ENCODE measurements at regions not wholly inside any gene's neighbourhood (a gene's known extent, or its start where the extent isn't known, plus 50 kb on each side); places are given as distances from the start of the nearest gene placed in this dataset.

DNA sequence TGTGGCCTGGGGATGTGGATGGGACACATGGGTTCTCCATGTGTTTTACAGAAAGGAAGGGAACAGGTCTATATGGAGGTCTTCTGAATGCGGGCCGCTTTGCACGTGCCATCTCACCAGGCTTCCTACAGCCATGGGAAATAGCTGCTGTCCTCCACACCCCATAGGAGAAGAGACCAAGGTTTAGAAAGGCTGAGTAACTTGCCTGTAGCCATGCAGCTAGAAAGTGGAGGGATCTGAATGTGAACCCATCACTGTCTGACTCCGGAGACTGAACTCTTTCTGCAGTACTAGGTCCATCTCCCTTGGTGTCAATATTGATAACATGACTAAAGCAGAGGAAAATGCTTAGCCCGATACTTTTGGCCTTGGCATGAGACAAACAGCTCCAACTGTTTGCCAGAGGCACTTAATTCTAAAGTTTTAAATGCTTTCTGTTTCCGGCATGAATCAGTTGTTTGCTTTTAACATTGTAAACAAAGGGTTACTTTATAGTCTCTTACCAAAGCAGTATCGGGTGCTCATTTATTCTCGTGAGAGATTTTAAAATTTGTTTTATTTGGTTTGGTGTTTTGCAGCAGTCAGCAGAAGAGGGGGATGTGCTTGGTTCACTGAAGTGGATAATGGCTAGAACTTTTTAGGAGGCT, 64.8 kb upstream of the LOXL4 start:
- Histone ChIP-seq H3K4me1 (ENCODE audit: insufficient read depth, low read length) (no peaks in the 10 kb centered on the region), H3K27me3 (ENCODE audit: insufficient read depth, low read length) (no peaks in the 10 kb centered on the region), H3K4me3 (ENCODE audit: low read length) (no peak overlapping the region), H3K9me3 (ENCODE audit: low read depth, low read length) (no peaks in the 10 kb centered on the region)

DNA sequence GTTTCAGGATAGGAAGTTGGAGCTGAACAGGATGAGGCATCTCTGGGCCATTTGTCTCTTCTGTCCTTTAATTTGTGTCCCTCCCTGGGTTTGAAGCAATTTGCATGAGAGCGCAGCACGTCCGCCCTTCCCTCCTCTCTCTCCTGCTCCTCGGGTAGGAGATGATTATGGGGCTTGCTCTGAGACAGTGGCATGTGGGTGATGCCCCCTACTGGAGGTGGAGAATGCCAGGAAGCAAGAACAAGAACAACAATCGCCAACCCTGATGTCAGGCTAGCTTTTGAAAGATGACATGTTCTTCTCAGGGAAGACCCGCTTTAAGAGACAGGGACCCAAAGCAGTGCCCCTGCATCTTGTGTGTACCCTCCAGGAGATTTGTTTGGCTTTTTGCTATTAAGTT, 63.9 kb upstream of the LOXL4 start:
- Histone ChIP-seq H3K27me3 (ENCODE audit: insufficient read depth, low read length) (no peaks in the 10 kb centered on the region), H3K4me1 (ENCODE audit: insufficient read depth, low read length) (no peaks in the 10 kb centered on the region), H3K4me3 (ENCODE audit: low read length) (no peak overlapping the region), H3K9me3 (ENCODE audit: low read depth, low read length) (no peaks in the 10 kb centered on the region)

DNA sequence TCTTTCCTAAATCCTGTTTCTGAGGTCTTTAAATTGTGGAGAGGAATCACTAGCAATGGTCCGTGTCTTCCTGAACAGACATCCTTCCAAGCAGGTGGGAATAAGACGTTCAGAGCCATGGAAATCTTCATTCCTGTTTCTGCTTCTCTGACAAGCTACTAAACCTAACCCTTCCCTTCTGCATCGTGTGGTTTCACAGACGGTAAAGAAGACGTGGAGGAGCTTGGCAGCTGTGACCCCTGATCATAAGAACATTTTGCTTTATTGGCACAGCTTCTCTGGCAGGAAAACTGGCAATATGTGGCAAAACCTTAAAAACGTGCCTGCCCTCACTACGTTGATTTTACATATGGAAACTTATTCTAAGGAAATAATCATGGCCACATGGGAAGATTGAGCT, 63.0 kb upstream of the LOXL4 start:
- no peaks in the 10 kb centered on the region for H3K4me1 ChIP-seq (ENCODE audit: insufficient read depth, low read length)
- no peaks in the 10 kb centered on the region for H3K27me3 ChIP-seq (ENCODE audit: insufficient read depth, low read length)
- H3K4me3 ChIP-seq (ENCODE audit: low read length), result no peak overlapping the region
- no peaks in the 10 kb centered on the region for H3K9me3 ChIP-seq (ENCODE audit: low read depth, low read length)

DNA sequence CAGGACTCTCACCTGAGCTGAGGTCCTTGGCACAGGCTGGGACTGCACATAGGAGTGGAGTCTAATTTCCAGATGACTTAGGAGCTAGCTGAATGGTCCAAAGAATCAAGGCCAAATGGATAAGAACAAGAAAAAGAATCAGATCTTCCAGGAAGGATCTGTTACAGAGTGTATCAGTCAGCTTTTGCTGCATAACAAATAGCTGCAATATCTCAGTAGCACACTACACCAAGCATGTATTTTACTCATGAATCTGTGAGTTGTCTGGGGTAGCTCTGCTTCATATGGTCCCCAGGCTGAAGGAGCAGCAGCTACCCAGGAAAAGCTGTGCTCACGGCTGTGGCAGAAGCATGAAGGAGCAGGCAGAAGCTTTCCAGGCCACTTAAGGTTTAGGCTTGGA, 60.6 kb upstream of the LOXL4 start:
- Histone ChIP-seq H3K27me3 (ENCODE audit: insufficient read depth, low read length) (no peaks in the 10 kb centered on the region), H3K9me3 (ENCODE audit: low read depth, low read length) (no peaks in the 10 kb centered on the region), H3K4me3 (ENCODE audit: low read length) (no peak overlapping the region), H3K4me1 (ENCODE audit: insufficient read depth, low read length) (peaks cover 7% of the 10 kb centered on the region)

DNA sequence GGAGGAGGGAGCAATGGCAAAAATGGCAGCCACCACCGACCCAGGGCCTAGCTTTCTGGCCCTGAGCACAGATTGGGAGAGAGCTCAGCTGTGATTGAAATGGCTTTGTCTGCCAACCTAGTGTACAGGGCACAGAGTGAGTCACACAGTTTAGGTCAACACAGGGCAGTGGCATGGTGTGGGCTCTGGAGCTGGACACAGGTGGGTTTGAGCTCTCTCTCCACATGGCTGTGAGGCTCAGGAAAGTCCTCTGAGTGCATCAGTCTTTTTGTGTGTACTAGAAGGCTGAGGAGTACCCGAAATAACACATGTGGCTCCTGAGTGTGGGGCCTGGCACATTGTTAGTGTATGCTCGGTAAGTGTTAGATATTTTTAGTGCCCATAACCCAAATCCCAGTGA, 60.2 kb upstream of the LOXL4 start:
- Histone ChIP-seq H3K4me3 (ENCODE audit: low read length) (no peak overlapping the region), H3K27me3 (ENCODE audit: insufficient read depth, low read length) (no peaks in the 10 kb centered on the region), H3K9me3 (ENCODE audit: low read depth, low read length) (no peaks in the 10 kb centered on the region), H3K4me1 (ENCODE audit: insufficient read depth, low read length) (peaks cover 11% of the 10 kb centered on the region)

DNA sequence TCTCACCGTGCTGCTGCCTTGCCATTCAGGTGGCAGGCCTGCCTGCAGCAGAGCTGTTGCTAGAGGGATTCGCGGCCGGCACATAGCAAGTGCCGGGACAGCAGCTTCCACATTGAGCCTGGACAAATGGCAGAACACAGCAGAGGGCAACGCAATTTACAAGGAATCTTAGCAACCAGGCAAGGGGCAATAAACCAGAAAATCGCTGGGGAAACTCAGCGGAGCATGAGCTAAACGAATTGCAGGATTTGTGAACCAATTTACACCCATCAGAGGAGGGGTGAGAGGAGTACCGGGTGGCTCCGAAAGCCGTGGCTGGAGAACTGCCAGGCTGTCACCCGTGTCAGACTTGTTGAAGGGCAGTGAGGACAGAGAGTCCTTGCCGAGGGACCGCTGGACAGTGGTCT, 58.6 kb upstream of the LOXL4 start:
- H3K4me3 ChIP-seq (ENCODE audit: low read length), result no peak overlapping the region
- no peaks in the 10 kb centered on the region for H3K27me3 ChIP-seq (ENCODE audit: insufficient read depth, low read length)
- no peaks in the 10 kb centered on the region for H3K9me3 ChIP-seq (ENCODE audit: low read depth, low read length)
- H3K4me1 ChIP-seq (ENCODE audit: insufficient read depth, low read length), result peaks cover 25% of the 10 kb centered on the region

DNA sequence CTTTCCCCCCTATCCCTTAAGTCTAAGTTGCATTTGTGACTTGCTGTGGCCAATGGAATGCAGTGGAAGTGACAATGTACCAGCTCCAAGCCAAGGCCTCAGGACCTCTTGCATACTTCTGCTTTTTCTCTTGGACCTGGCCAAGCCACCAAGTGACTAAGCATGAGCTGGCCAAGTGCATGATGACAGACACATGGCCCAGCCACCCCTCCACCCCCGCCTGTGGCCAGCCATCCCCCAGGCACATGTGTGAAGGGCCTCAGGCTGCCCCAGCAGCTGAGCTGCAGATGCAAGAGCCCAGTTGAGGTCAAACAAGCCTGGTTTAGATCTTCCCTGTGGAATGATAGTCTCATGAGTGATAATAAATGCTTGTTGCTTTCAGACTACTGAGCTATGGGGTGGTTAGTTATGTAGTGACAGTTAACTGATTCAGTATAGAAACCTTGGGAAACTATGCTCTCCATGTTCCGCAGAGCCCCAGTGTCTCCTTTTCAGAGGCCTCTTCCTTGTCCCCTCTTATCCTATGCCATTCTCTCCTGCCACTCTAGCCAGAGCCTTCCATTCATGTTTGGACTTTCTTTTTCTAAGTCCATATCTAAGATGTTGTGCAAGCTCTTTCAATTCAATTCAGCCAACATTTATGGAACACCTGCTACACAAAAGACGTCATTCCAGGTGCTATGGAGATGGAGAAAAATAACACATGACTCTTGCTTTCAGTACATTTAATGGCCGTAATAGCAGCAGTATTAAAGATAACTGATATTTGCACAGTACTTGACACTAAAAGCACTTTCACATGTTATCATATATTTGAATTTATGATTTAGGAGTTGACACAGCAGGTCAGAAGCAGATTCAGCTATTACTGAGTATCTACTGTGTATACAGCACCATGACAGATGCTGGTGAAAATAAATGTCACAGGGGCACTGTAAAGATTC, 55.5 kb upstream of the LOXL4 start:
- Histone ChIP-seq H3K27me3 (ENCODE audit: insufficient read depth, low read length) (no peaks in the 10 kb centered on the region), H3K4me3 (ENCODE audit: low read length) (no peak overlapping the region), H3K4me1 (ENCODE audit: insufficient read depth, low read length) (peaks cover 25% of the 10 kb centered on the region), H3K9me3 (ENCODE audit: low read depth, low read length) (no peaks in the 10 kb centered on the region)

DNA sequence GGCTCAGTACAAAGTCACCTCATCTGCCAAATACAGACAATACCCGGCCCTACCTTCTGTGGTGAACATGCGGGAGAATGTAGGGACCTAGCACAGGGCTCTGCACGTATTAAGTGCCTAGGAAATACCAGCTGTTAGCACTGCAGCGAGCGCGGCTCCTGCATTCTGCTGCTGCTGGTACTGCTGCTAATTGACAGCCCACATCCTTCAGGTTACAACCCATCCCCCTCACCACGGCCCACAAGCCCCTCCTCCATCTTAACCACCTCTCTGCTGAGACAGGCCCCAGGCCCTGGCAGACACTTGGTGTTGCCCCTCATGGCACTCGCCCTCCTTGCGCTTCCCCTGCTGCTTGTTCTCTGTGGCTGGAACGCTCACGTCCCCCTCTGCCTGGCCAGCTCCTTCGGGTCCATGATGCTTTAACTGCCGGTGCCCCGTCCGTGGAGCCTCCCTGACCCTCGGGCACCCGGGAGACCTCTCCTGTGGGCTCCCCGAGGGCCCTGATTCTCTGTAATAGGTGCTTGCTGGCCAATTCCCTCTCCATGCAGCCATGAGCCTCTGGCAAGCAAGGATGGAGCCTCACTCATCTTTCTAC, 53.3 kb upstream of the LOXL4 start:
- no peaks in the 10 kb centered on the region for H3K9me3 ChIP-seq (ENCODE audit: low read depth, low read length)
- H3K27me3 ChIP-seq (ENCODE audit: insufficient read depth, low read length), result no peaks in the 10 kb centered on the region
- H3K4me3 ChIP-seq (ENCODE audit: low read length), result no peak overlapping the region
- H3K4me1 ChIP-seq (ENCODE audit: insufficient read depth, low read length), result peaks cover 40% of the 10 kb centered on the region

DNA sequence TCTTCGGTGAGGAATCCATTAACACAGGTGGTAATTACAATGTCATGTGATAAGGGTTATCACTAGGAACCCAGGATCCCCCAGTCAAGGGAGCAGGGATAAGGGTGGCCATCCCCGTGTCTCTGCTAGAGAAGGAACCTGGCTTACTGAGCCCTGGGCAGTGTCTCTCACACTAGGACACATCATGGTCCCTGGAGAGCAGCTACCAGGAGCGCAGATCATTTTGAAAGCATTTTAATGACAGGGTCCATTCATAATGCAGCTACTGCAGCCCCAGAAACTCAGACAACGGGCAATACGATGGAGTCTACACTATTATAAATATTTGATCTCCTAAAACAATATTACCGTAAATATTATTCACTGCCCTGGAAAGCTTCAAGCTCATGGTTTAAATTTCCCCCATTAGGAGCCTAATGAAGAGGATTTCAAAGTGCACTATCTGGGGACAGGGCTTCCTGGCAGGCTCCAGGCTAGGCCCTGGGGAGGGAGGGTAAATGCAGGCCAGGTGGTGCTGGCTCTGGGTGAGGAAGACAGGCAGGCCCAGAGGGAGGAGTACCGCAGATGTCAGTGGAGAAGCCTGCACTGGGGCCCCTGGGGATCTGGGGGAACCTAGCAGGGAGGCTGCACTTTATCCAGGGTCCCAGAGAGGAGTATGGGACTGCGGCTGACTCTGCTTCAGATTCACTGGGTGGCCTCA, 52.6 kb upstream of the LOXL4 start:
- Histone ChIP-seq H3K27me3 (ENCODE audit: insufficient read depth, low read length) (no peaks in the 10 kb centered on the region), H3K4me1 (ENCODE audit: insufficient read depth, low read length) (peaks cover 46% of the 10 kb centered on the region), H3K4me3 (ENCODE audit: low read length) (no peak overlapping the region), H3K9me3 (ENCODE audit: low read depth, low read length) (no peaks in the 10 kb centered on the region)

DNA sequence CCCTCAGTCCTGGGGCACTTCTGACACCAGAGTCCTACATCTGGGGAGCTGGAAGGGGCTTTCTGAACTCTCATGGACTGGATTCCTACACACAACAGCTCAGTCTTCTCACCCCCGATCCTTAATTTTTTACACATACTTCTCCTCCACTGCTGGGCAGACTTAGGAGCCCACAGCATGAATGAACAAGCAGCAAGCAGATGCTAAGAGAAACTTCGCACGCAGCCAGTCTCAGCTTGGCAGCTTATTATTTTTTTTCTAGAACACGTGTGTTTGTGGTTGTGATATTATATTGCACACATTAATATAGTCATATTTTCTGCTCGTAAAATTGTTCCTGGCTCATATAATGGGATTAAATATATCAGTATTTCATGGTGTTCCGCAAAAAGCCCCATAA, 50.9 kb upstream of the LOXL4 start:
- peaks cover 59% of the 10 kb centered on the region for H3K4me1 ChIP-seq (ENCODE audit: insufficient read depth, low read length)
- H3K9me3 ChIP-seq (ENCODE audit: low read depth, low read length), result no peaks in the 10 kb centered on the region
- no peak overlapping the region for H3K4me3 ChIP-seq (ENCODE audit: low read length)
- H3K27me3 ChIP-seq (ENCODE audit: insufficient read depth, low read length), result no peaks in the 10 kb centered on the region

Data from mononuclear cell (primary cell).